ENCODE measurements at regions not wholly inside any gene's neighbourhood (a gene's known extent, or its start where the extent isn't known, plus 50 kb on each side); places are given as distances from the start of the nearest gene placed in this dataset.

DNA sequence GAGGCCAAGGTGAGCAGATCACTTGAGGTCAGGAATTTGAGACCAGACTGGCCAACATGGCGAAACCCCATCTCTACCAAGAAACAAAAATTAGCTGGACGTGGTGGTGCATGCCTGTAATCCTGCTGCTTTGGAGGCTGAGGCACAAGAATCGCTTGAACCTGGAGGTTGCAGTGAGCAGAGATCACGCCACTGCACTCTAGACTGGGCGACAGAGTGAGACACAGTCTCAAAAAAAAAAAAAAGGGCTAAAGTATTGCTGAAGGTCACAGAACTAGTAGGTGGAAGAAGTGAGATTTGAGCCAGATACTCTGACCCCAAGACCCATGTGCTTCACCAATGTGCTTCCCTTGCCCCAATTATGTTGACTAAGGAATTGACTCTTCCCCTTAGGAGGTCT is 112.0 kb downstream of the NPIPB5 start:
- TF ChIP-seq EZH2phosphoT487 (IDR thresholded peaks at IDR 0.05; ENCODE audit: borderline replicate concordance, low read depth, low read length) = no peak
- TF ChIP-seq, protein P1, sequence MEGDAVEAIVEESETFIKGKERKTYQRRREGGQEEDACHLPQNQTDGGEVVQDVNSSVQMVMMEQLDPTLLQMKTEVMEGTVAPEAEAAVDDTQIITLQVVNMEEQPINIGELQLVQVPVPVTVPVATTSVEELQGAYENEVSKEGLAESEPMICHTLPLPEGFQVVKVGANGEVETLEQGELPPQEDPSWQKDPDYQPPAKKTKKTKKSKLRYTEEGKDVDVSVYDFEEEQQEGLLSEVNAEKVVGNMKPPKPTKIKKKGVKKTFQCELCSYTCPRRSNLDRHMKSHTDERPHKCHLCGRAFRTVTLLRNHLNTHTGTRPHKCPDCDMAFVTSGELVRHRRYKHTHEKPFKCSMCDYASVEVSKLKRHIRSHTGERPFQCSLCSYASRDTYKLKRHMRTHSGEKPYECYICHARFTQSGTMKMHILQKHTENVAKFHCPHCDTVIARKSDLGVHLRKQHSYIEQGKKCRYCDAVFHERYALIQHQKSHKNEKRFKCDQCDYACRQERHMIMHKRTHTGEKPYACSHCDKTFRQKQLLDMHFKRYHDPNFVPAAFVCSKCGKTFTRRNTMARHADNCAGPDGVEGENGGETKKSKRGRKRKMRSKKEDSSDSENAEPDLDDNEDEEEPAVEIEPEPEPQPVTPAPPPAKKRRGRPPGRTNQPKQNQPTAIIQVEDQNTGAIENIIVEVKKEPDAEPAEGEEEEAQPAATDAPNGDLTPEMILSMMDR (conservative IDR thresholded peaks at IDR 0.05; ENCODE audit: low read length) = no peak
- CTCF ChIA-PET (ENCODE audit: unreplicated experiment) = no interaction called here
- no peaks in the 10 kb centered on the region for H3K9me2 ChIP-seq (ENCODE audit: insufficient read depth, low read length)
- intact Hi-C loops (cut with micrococcal nuclease; ENCODE audit: unreplicated experiment) = no loop called here
- no peak overlapping the region for H3K4me2 ChIP-seq (ENCODE audit: low read length)
- no peak for DNase-seq (ENCODE audit: low spot score)
- no peaks in the 10 kb centered on the region for H3K79me2 ChIP-seq (ENCODE audit: insufficient read depth, low read depth, low read length)
- H3K27ac ChIP-seq (ENCODE audit: low read depth, low read length, poor library complexity, severe bottlenecking) = no peak overlapping the region
- no peaks in the 10 kb centered on the region for H4K20me1 ChIP-seq (ENCODE audit: insufficient read depth, low read length)
- BruUV-seq (replicated peaks) = no TSS peak
- H3K9me3 ChIP-seq (ENCODE audit: low read length) = no peaks in the 10 kb centered on the region
- H3K4me1 ChIP-seq (ENCODE audit: insufficient read depth, low read length, poor library complexity, severe bottlenecking) = no peaks in the 10 kb centered on the region
- H2AFZ ChIP-seq (ENCODE audit: low read length) = no peak overlapping the region
- no peaks in the 10 kb centered on the region for H3K36me3 ChIP-seq (ENCODE audit: insufficient read depth, low read length)
- POLR2A ChIA-PET = no interaction called here
- no peak overlapping the region for H3K4me3 ChIP-seq (ENCODE audit: low read depth, low read length, poor library complexity, severe bottlenecking)

DNA sequence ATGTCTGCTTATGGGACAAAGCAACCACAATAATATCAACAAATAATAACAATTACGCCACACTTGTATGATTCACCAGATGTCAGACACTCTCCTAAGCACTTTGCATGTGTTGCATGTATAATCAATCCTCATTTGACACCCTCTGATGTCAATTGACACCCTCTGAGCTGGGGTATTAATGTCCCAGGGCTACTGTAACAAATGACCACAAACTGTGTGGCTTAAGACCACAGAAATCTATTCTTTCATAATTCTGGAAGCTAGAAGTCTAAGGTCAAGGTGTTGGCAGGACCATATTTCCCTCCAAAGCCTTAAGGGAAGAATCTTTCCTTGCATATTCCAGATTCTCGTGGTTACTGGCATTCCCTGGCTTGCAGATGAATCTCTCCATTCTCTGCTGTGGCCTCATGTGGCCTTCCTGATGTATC is 112.7 kb downstream of the NPIPB5 start:
- DNase-seq (ENCODE audit: low spot score) = no peak
- no TSS peak for BruUV-seq (replicated peaks)
- CTCF ChIA-PET (ENCODE audit: unreplicated experiment) = no interaction called here

DNA sequence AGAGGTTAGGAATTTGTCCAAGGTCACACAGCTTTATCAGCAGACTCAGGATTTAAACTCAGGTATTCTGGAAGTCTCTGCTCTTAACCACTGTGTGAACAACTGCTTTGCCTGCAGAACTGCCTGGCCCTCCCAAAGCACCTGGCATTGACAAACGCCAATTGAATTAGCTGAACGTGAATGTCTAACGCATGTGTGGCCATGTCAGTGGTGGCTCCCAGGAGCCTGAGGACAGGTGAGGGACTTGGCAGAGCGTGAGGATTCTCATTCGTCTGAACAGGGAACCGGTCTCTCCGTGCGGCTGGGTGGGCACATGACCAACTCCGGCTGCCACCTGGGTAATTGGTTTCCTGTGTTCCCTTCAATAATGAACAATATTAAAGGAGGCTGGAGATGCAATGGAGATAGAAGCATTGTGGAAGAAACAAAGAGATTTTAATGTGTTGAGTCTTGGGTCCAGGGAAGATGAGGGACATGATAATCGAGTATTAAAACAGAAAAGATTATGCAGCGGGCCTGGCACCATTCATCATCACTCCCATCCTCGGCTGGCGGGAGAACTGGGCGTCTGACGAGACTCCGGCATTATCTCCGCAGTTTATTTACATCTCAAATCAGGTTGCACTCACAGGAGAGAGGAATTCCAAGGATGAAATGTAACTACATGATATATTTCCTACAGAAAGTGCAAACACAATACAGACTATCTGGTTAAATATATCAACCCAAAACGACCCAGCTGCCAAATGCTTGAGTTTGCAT is 113.5 kb downstream of the NPIPB5 start:
- no TSS peak for BruUV-seq (replicated peaks)
- no peak overlapping the region for H3K4me2 ChIP-seq (ENCODE audit: low read length)
- no peaks in the 10 kb centered on the region for H4K20me1 ChIP-seq (ENCODE audit: insufficient read depth, low read length)
- H2AFZ ChIP-seq (ENCODE audit: low read length) = no peak overlapping the region
- no peak overlapping the region for H3K27ac ChIP-seq (ENCODE audit: low read depth, low read length, poor library complexity, severe bottlenecking)
- H3K4me1 ChIP-seq (ENCODE audit: insufficient read depth, low read length, poor library complexity, severe bottlenecking) = no peaks in the 10 kb centered on the region
- no peaks in the 10 kb centered on the region for H3K79me2 ChIP-seq (ENCODE audit: insufficient read depth, low read depth, low read length)
- no peaks in the 10 kb centered on the region for H3K9me2 ChIP-seq (ENCODE audit: insufficient read depth, low read length)
- ChIA-PET POLR2A (interaction anchor here (0.6 kb wide), 1 partner anchor 1456 kb away, joined by 3 read pairs; no protein-coding TSS in a partner anchor), CTCF (ENCODE audit: unreplicated experiment) (no interaction called here)
- no peak for TF ChIP-seq EZH2phosphoT487 (IDR thresholded peaks at IDR 0.05; ENCODE audit: borderline replicate concordance, low read depth, low read length)
- TF ChIP-seq, protein P1 (conservative IDR thresholded peaks at IDR 0.05; ENCODE audit: low read length) = no peak
- DNase-seq (ENCODE audit: low spot score) = no peak
- H3K9me3 ChIP-seq (ENCODE audit: low read length) = no peaks in the 10 kb centered on the region
- H3K4me3 ChIP-seq (ENCODE audit: low read depth, low read length, poor library complexity, severe bottlenecking) = no peak overlapping the region
- intact Hi-C loops (cut with micrococcal nuclease; ENCODE audit: unreplicated experiment) = no loop called here
- no peaks in the 10 kb centered on the region for H3K36me3 ChIP-seq (ENCODE audit: insufficient read depth, low read length)

More for the DNA sequence above, 112.7 kb downstream of the NPIPB5 start:
- Histone ChIP-seq H4K20me1 (ENCODE audit: insufficient read depth, low read length) (no peaks in the 10 kb centered on the region), H3K4me1 (ENCODE audit: insufficient read depth, low read length, poor library complexity, severe bottlenecking) (no peaks in the 10 kb centered on the region), H3K36me3 (ENCODE audit: insufficient read depth, low read length) (no peaks in the 10 kb centered on the region), H3K4me2 (ENCODE audit: low read length) (no peak overlapping the region), H2AFZ (ENCODE audit: low read length) (no peak overlapping the region), H3K9me3 (ENCODE audit: low read length) (no peaks in the 10 kb centered on the region), H3K79me2 (ENCODE audit: insufficient read depth, low read depth, low read length) (no peaks in the 10 kb centered on the region), H3K9me2 (ENCODE audit: insufficient read depth, low read length) (no peaks in the 10 kb centered on the region), H3K4me3 (ENCODE audit: low read depth, low read length, poor library complexity, severe bottlenecking) (no peak overlapping the region), H3K27ac (ENCODE audit: low read depth, low read length, poor library complexity, severe bottlenecking) (no peak overlapping the region)
- intact Hi-C loops (cut with micrococcal nuclease; ENCODE audit: unreplicated experiment) = no loop called here
- TF ChIP-seq, protein P1 (conservative IDR thresholded peaks at IDR 0.05; ENCODE audit: low read length) = no peak
- TF ChIP-seq EZH2phosphoT487 (IDR thresholded peaks at IDR 0.05; ENCODE audit: borderline replicate concordance, low read depth, low read length) = no peak
- POLR2A ChIA-PET = no interaction called here

Data from OCI-LY7 (cell line).